ENCODE measurements at regions not wholly inside any gene's neighbourhood (a gene's known extent, or its start where the extent isn't known, plus 50 kb on each side); places are given as distances from the start of the nearest gene placed in this dataset.

- no peak for TF ChIP-seq BRCA1 (IDR thresholded peaks at IDR 0.05; ENCODE audit: low read depth, low read length)
Observed at GRCh38 chr2:57432528-57432927, 614.1 kb upstream of the VRK2 start (continued).

DNA sequence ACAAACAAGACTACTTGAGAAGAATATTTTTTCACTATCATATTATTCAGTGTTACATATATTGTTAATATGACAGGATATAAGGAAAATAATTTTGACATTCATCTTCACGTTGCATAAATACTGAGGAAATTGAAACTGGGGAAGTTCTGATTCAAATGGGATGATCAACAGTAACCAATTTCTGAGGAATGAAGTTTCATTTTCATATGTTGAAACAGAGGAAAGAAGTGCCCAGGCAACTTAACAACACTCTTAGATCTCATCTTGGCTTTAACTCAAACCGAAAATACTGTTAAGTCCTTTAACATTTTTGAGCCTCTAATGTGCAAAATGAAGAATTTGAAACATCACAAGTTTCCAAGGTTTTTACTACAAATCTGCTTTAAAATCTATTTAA lies 612.2 kb upstream of the VRK2 start:
- Histone ChIP-seq H3K4me3 (ENCODE audit: extremely low read depth in 1 of 4, insufficient read depth in 2 of 4, low read depth in 3 of 4, low read length in 4 of 4) (no peak overlapping the region), H2BK12ac (ENCODE audit: low read depth, low read length) (no peak overlapping the region), H3K9me3 (ENCODE audit: insufficient read depth in 2 of 2, low read depth in 1 of 2, low read length in 1 of 2) (no peaks in the 10 kb centered on the region), H3K79me1 (ENCODE audit: low read depth, low read length) (no peaks in the 10 kb centered on the region), H3K27ac (ENCODE audit: low read depth, low read length) (no peak overlapping the region), H3K56ac (replicated peaks; ENCODE audit: insufficient read length, low read depth, low read length) (no peak overlapping the region), H4K5ac (ENCODE audit: insufficient read length, low read depth, low read length) (no peak overlapping the region), H3K23ac (ENCODE audit: insufficient read length) (no peak overlapping the region), H3K23me2 (ENCODE audit: low read depth, low read length) (no peaks in the 10 kb centered on the region), H4K91ac (replicated peaks; ENCODE audit: insufficient read length, low read length) (no peak overlapping the region), H3K4me2 (ENCODE audit: insufficient read depth in 1 of 2, low read depth in 2 of 2, low read length in 2 of 2) (no peak overlapping the region), H3K18ac (ENCODE audit: extremely low read depth, low read length) (no peak overlapping the region), H3K4ac (replicated peaks; ENCODE audit: insufficient read length, low read depth, low read length) (no peak overlapping the region), H2AFZ (ENCODE audit: low read length) (no peak overlapping the region), H3K27me3 (replicated peaks in 1 of 4; ENCODE audit: control insufficient read depth in 3 of 4, extremely low read depth in 1 of 4, insufficient read depth in 3 of 4, low read length in 3 of 4) (no peaks in the 10 kb centered on the region), H4K20me1 (replicated peaks in 1 of 2; ENCODE audit: control insufficient read depth in 1 of 2, insufficient read depth in 2 of 2, low read length in 2 of 2) (no peaks in the 10 kb centered on the region), H3K4me1 (replicated peaks in 1 of 4; ENCODE audit: control insufficient read depth in 3 of 4, insufficient read depth in 4 of 4, low read length in 3 of 4) (no peaks in the 10 kb centered on the region), H2BK120ac (replicated peaks; ENCODE audit: low read depth, low read length) (no peak overlapping the region), H2AK5ac (ENCODE audit: low read depth, low read length) (no peak overlapping the region), H3K9ac (replicated peaks in 1 of 4; ENCODE audit: extremely low read depth in 1 of 4, low read depth in 3 of 4, low read length in 3 of 4) (no peak overlapping the region), H3K14ac (ENCODE audit: insufficient read length) (no peak overlapping the region), H2BK20ac (ENCODE audit: low read length) (no peak overlapping the region), H2BK5ac (ENCODE audit: low read depth, low read length) (no peak overlapping the region), H4K8ac (ENCODE audit: extremely low read depth, insufficient read depth, low read length) (no peak overlapping the region), H3K36me3 (ENCODE audit: control insufficient read depth in 2 of 4, insufficient read depth in 4 of 4, low read length in 3 of 4) (no peaks in the 10 kb centered on the region), H2BK15ac (ENCODE audit: low read length) (no peak overlapping the region), H3K79me2 (ENCODE audit: control insufficient read depth in 1 of 2, insufficient read depth in 2 of 2, low read length in 2 of 2) (no peaks in the 10 kb centered on the region)
- ChIA-PET POLR2A (ENCODE audit: partially characterized antibody) (no interaction called here), CTCF (ENCODE audit: partially characterized antibody) (interaction anchor here (1.0 to 1.4 kb wide), 2 partner anchors 20 to 64 kb away, joined by 4 read pairs; no protein-coding TSS in a partner anchor)
- no peak for TF ChIP-seq MAFK (IDR thresholded peaks at IDR 0.05; ENCODE audit: low read depth, low read length)
- TF ChIP-seq FOSL1 (IDR thresholded peaks at IDR 0.05; ENCODE audit: insufficient read depth, low read depth, low read length) = no peak
- no peak for TF ChIP-seq YY1 (IDR thresholded peaks at IDR 0.05; ENCODE audit: low read depth, low read length)
- no peak for TF ChIP-seq BACH1 (IDR thresholded peaks at IDR 0.05; ENCODE audit: low read length)
- DNase-seq (ENCODE audit: low read depth in 1 of 2, low spot score in 2 of 2) (no peak), FAIRE-seq (no peak)
- 87% methylated on average over 2 of the region's 2 CpGs; no CpG with 5 or more reads in 1 of the 2 experiments for WGBS, 2 experiments (ENCODE audit: extremely low coverage in 1 of 2, insufficient coverage in 1 of 2, insufficient read length in 1 of 2, insufficient replicate concordance in 2 of 2, low coverage in 1 of 2, low lambda C conversion rate in 2 of 2, missing lambda C conversion rate in 1 of 2)

All from H1 (cell line).